ENCODE measurements at regions not wholly inside any gene's neighbourhood (a gene's known extent, or its start where the extent isn't known, plus 50 kb on each side); places are given as distances from the start of the nearest gene placed in this dataset.
"Not testable (repeated sequence)": the region's sequence is repeated elsewhere in the genome, so short reads cannot be mapped to it uniquely, and the experiment has no call there.

- Mint-ChIP-seq H3K27ac (ENCODE audit: unreplicated experiment) (no peak overlapping the region), H3K9me3 (ENCODE audit: low read depth) (no peaks in the 10 kb centered on the region), H3K4me3 (ENCODE audit: unreplicated experiment) (no peak overlapping the region), H3K27me3 (ENCODE audit: low read depth) (no peaks in the 10 kb centered on the region), H3K36me3 (ENCODE audit: low read depth) (no peaks in the 10 kb centered on the region), H3K4me1 (ENCODE audit: low read depth) (no peaks in the 10 kb centered on the region)
- DNase-seq (ENCODE audit: low spot score), result no peak
- TF ChIP-seq CTCF (IDR thresholded peaks at IDR 0.05), result no peak
Observed at GRCh38 chr4:131001371-131001770, 1905.4 kb downstream of the C4orf33 start.

GRCh38 chr4:131002132-131002531, 1906.2 kb downstream of the C4orf33 start:
- TF ChIP-seq CTCF (IDR thresholded peaks at IDR 0.05), result no peak
- Mint-ChIP-seq H3K4me3 (ENCODE audit: unreplicated experiment) (no peak overlapping the region), H3K27me3 (ENCODE audit: low read depth) (no peaks in the 10 kb centered on the region)

GRCh38 chr4:131006388-131006787, 1910.4 kb downstream of the C4orf33 start:
- H3K36me3 Mint-ChIP-seq (ENCODE audit: low read depth), result no peaks in the 10 kb centered on the region
- DNase-seq (ENCODE audit: low spot score), result no peak
- H3K9me3 Mint-ChIP-seq (ENCODE audit: low read depth), result no peaks in the 10 kb centered on the region
- H3K27me3 Mint-ChIP-seq (ENCODE audit: low read depth), result no peaks in the 10 kb centered on the region
- no peak overlapping the region for H3K27ac Mint-ChIP-seq (ENCODE audit: unreplicated experiment)
- no peak overlapping the region for H3K4me3 Mint-ChIP-seq (ENCODE audit: unreplicated experiment)
- no peaks in the 10 kb centered on the region for H3K4me1 Mint-ChIP-seq (ENCODE audit: low read depth)
- peak; percentile 10 for TF ChIP-seq CTCF (IDR thresholded peaks at IDR 0.05)

More at GRCh38 chr4:131002132-131002531, 1906.2 kb downstream of the C4orf33 start:
- no peak for DNase-seq (ENCODE audit: low spot score)
- H3K9me3 Mint-ChIP-seq (ENCODE audit: low read depth), result no peaks in the 10 kb centered on the region
- no peak overlapping the region for H3K27ac Mint-ChIP-seq (ENCODE audit: unreplicated experiment)
- H3K4me1 Mint-ChIP-seq (ENCODE audit: low read depth), result no peaks in the 10 kb centered on the region
- no peaks in the 10 kb centered on the region for H3K36me3 Mint-ChIP-seq (ENCODE audit: low read depth)

GRCh38 chr4:131011961-131012360, 1916.0 kb downstream of the C4orf33 start:
- not testable (repeated sequence) for H3K9me3 Mint-ChIP-seq (ENCODE audit: low read depth); H3K4me3 Mint-ChIP-seq (ENCODE audit: unreplicated experiment); H3K27ac Mint-ChIP-seq (ENCODE audit: unreplicated experiment); H3K27me3 Mint-ChIP-seq (ENCODE audit: low read depth); H3K4me1 Mint-ChIP-seq (ENCODE audit: low read depth); DNase-seq (ENCODE audit: low spot score); H3K36me3 Mint-ChIP-seq (ENCODE audit: low read depth)

GRCh38 chr4:131013226-131013625, 1917.3 kb downstream of the C4orf33 start:
- no peaks in the 10 kb centered on the region for H3K36me3 Mint-ChIP-seq (ENCODE audit: low read depth)
- H3K27me3 Mint-ChIP-seq (ENCODE audit: low read depth), result no peaks in the 10 kb centered on the region
- no peaks in the 10 kb centered on the region for H3K9me3 Mint-ChIP-seq (ENCODE audit: low read depth)
- no peak for DNase-seq (ENCODE audit: low spot score)
- no peak overlapping the region for H3K27ac Mint-ChIP-seq (ENCODE audit: unreplicated experiment)
- H3K4me3 Mint-ChIP-seq (ENCODE audit: unreplicated experiment), result no peak overlapping the region
- H3K4me1 Mint-ChIP-seq (ENCODE audit: low read depth), result no peaks in the 10 kb centered on the region
- no peak for TF ChIP-seq CTCF (IDR thresholded peaks at IDR 0.05)

GRCh38 chr4:131026771-131027170, 1930.8 kb downstream of the C4orf33 start:
- H3K4me3 Mint-ChIP-seq (ENCODE audit: unreplicated experiment), result no peak overlapping the region
- no peak for TF ChIP-seq CTCF (IDR thresholded peaks at IDR 0.05)
- no peak overlapping the region for H3K27ac Mint-ChIP-seq (ENCODE audit: unreplicated experiment)
- DNase-seq (ENCODE audit: low spot score), result no peak
- no peaks in the 10 kb centered on the region for H3K9me3 Mint-ChIP-seq (ENCODE audit: low read depth)
- no peaks in the 10 kb centered on the region for H3K4me1 Mint-ChIP-seq (ENCODE audit: low read depth)
- H3K36me3 Mint-ChIP-seq (ENCODE audit: low read depth), result no peaks in the 10 kb centered on the region
- peaks cover 2% of the 10 kb centered on the region for H3K27me3 Mint-ChIP-seq (ENCODE audit: low read depth)

Measured in chondrocyte (in vitro differentiated cells).